ENCODE measurements at regions not wholly inside any gene's neighbourhood (a gene's known extent, or its start where the extent isn't known, plus 50 kb on each side); places are given as distances from the start of the nearest gene placed in this dataset.

GRCh38 chr14:34256223-34256622 is 205.8 kb downstream of the SPTSSA start:
- no peak for TF ChIP-seq CTCF (optimal IDR thresholded peaks at IDR 0.05 in 1 of 3, IDR thresholded peaks at IDR 0.05 in 1 of 3, conservative IDR thresholded peaks at IDR 0.05 in 1 of 3; ENCODE audit: extremely low read depth in 1 of 3, insufficient read depth in 2 of 3, low read length in 3 of 3)
- TF ChIP-seq EZH2 (IDR thresholded peaks at IDR 0.05; ENCODE audit: low read length): no peak

All from keratinocyte (primary cell).